ENCODE measurements at regions not wholly inside any gene's neighbourhood (a gene's known extent, or its start where the extent isn't known, plus 50 kb on each side); places are given as distances from the start of the nearest gene placed in this dataset.
"Not testable (repeated sequence)": the region's sequence is repeated elsewhere in the genome, so short reads cannot be mapped to it uniquely, and the experiment has no call there.

DNA sequence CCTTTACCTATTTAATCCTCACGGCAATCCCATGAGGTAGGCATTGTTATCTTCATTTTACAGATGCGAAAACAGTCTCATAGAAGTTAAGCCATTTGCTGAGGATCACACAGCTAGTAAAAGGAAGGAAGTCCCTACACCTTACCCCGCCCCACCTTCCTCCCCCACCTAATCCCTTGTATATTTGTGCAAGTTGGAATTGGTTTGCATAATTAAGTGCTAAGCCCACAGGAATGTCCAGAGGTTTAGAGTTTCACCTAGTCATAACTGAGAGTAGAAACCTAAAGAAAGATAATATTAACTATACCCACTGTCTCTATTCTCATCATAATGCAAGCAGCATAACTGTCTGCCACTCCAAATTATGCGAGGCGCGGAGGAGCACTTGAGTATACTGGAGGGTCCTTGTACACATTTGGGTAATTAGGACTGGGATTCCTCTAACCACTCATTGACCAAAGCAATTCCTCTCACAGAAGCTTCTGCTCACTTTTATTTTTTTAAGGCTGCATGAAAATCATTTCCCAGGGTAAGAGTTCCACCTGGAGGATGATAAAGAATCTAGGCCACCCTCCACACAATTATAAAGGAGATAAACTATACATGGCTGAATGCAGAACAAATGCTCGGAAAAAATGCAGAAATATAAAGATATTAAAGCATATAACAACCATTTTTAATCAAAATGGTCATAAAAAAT lies 199.9 kb downstream of the FAM181B start:
- no peak for DNase-seq

DNA sequence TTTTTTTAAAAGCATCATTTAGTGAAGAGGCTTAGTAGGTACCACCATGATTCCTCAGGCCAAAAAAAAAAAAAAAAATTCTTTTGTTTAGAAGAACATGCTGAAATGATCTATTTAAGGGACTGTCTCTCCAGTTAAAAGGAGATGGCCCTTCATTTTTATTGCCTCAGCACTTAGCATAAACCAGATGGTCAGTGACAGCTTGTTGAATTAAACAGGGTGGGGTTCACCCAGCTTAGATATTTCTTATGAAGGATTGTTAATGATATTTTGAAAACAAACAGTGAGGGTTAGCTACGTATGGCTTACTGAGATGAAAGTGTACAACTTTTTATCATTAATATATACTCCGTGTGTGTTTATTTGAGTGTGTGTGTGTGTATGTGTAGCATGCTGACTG lies 203.7 kb downstream of the FAM181B start:
- DNase-seq, result no peak

DNA sequence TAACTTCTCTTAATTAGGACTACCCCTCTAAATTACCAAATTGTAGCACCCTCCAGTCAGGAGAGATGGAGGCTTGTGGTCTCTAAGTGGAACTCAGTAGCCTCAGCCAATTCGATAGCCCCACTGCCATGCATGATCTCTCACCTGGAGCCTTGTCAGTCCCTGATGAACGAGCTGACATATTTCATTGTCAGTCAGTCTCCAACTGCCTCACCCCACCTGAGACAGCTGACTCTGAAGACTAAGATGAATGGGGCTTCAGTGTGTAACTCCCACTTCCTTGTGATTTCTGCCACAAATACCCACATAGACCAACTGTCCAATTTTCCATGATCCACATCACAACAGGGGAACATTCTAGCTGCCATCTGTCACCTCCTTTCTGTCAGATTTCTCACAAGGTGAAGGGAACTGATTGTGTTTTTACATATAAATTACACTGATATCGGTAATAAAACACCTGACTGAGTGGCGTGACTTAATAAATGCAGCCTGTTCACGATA lies 206.5 kb downstream of the FAM181B start:
- no peak for DNase-seq

DNA sequence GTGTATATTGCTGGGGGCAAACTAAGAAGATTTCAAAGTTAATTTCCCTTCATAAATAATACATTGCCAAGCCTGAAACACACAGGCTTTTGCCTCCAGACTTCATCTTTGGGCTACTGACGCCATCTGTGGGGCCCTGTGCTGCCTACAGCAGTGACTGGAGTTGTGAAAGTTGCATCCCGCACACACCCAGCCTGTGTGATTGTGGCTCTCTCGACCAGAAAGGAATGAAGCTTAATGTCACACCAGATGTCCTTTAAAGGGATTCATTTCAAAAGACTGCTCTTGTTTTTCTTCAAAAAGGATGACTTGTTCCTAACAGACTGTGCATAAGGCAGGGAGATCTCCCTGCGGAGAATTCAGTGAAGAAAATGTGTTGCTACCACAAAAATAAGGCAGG lies 210.5 kb downstream of the FAM181B start:
- no peak for DNase-seq

DNA sequence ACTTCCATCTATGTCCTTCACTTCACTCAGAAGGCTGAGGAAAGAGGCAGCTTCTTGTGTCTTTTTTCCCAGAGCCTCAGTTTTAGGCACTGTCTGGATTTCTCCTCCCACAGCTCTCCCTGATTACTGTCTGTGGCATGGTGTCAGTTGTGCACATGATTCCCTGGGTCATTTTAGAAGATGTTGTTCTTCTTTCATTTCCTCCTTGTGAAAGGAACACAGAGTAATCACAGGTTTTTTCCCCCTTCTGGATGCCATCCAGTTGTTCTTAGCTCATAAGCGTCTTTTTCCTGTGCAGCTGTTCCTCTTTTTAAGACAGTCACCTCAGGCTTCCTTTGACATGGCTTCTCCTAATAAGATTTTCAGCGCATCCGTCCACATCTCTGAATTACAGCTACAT lies 212.2 kb downstream of the FAM181B start:
- no peak for DNase-seq

DNA sequence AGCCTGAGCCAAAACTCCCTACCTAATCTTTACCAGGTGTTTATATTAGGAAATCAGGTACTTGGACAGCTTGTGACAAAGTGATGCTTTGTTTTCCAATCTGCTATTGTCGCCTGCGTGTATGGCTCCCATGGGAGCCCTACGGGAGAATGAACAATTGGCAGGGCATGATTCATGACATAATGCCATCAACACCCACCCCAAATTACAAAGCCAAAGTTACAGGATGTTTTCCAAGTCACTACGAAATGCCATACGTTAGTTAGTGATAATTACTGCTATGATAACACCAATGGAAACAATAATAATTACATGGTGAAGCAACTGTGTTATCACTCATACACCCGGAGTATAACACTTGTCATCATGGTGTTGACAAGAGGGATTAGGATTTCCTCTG lies 226.4 kb downstream of the FAM181B start:
- no peak for DNase-seq

DNA sequence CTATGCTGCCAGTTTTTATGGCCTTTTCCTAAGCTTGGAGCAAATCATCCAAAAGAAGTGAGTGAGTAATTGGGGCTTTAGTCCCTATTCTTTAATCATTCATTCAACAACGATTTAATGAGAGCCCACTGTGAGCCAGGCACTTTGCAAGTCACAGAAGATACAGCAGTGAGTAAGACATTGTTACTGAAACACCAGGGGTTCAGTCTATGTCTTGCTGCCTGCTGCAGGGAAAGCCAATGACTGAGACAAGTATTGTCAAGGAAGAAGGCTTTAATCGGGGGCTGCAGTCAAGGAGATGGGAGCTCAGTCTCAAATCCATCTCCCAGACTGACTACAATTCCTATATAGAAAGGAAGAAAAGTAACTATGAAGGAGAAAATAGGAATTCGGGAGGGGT lies 228.3 kb downstream of the FAM181B start:
- no peak for DNase-seq

DNA sequence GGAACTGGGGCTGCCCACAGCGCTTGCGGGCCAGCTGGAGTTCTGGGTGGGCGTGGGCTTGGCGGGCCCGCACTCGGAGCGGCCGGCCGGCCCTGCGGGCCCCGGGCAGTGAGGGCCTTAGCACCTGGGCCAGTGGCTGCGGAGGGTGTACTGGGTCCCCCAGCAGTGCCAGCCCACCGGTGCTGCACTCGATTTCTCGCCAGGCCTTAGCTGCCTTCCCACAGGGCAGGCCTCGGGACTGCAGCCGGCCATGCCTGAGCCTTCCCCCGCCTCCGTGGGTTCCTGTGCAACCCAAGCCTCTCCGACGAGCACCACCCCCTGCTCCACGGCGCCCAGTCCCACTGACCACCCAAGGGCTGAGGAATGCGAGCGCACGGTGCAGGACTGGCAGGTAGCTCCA lies 232.5 kb downstream of the FAM181B start:
- DNase-seq, result not testable (repeated sequence)

DNA sequence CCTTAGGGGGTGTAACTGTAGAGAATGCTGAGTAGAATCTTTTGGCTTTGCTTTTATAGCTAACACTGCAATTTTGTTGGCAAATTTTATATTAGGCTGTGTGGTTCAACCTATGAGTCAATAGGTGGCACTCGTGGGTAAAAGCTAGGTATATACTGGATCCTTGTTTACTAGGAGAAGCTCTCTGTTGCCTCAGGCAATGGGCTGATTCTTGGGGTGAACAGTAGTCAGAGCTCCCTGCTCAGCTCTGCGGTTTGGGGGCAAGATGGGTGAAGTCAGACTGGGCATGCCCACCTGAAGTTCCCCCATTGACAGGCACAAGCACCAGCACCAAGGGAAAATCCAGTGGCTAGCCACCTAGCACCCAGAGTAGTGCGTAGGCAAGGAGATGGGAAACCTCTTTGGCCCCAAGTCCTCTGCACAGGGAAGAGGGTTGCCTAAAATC lies 238.7 kb downstream of the FAM181B start:
- DNase-seq, result no peak

DNA sequence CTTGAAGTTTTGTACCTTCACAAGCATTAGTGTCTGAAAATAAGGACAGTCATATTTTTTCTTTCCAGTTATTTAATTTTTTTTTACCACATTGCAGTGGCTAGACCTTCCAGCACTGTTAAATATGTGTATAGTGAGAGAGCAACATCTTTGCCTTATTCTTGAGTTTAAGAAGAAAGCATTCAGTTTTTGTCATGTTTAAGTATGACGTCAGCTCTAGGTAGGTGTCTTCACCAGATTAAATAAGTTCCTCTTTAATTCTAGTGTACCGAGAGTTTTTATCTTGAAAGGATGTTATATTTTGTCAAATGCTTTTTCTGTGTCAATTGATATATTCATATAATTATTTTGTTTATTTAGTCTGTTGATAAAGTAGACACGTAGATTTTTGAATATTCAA lies 258.8 kb downstream of the FAM181B start:
- DNase-seq, result no peak

DNA sequence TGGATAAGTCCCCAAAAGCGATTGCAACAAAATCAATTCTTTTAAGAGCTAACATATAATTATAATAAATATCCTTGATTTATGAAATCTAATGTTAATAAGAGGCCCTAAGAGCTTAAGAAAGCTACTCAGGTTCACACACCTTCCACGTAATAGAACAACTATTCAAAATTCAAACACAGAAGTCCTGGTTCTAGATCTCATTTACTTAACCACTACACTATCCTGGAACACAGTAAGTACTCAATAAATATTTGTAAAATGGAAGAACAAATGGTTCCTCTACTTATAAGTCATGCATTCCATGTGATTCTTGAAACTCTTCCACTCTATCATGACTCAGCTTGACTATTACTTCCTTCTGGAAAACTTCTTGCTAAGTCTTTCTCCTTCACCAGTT lies 268.2 kb downstream of the FAM181B start:
- no peak for DNase-seq

DNA sequence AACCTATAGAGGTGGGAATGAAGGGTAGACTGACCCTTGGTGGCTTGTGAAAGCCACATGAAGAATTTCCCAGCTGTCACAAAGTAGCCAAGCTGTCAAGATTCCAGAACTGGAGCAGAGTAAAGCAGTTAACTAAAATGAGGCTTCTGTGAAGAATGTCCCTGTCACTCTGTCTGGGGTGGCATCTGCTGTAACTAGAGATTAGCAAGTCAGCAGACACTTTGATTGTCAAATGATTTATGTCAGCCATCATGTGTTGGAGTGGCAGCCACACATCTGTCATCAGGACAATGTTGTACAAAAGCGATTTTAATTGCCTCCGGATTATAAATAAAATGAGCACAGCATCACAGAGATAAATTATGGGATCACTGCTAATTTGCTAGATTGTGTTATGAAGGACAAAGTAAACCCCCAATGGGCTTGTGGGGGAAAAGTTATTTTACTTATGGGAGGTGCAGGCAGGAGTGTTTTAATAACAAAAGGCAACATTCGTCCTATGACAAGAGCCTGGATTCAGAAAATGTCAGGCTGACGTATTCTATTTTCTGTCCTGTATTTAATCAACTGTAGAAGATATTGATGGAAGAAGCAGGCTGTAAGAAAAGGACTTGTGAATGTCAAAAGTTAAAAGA lies 270.9 kb downstream of the FAM181B start:
- DNase-seq, result no peak

DNA sequence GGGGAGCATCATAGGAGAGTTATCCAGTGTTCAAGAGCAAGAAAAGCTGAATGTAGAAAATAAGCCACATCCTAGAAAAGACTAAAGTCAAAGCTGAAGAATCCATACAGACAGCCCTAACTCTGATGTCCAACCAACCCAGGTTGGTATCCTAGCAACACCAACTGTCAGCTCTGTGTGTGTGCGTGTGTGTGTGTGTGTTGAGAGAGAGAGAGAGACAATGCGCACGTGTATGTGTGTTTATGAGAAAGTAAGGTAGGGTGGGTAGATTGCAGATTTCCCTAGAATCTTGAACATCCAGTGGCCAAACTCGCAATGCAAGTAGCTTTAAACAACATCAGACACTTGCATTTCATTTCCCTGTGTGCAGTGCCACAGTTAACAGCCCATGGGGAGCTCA lies 274.9 kb downstream of the FAM181B start:
- no peak for DNase-seq

DNA sequence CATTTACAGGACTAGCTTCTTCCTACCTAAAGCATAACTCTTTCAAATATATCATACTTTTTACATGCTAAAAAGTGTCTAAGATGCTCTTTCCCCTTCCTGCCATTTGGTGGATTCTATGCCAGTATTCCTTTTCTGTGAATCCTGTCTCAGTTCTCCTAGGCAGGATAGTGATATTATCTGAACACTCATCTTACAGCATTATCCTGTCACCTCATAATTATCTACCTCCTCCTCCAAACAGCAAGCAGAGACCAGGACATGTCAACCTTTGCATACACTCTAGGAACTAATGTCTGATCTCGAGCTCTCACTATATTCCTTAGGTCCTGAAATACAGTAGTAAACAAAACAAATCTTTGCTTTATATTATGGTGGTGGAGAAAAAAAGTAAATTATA lies 275.5 kb downstream of the FAM181B start:
- DNase-seq, result no peak

DNA sequence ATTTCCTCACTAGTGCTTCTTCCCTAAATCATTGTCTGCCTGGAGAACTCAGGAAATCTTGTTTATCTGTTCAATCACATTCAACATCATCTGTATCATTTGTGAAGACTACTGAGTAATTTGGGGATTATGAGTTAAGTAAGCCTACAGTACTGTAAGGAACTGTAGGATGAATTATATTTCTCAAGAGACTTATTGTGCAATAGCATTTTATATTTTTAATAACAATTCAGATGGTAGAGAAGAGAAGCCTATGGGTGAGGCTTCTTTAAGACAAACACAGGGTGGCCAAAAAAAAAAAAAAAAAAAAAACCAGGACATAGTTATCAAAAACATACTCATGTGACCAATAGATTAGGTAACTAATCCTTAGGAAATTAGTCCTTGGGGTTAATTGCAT lies 282.7 kb downstream of the FAM181B start:
- DNase-seq, result no peak

DNA sequence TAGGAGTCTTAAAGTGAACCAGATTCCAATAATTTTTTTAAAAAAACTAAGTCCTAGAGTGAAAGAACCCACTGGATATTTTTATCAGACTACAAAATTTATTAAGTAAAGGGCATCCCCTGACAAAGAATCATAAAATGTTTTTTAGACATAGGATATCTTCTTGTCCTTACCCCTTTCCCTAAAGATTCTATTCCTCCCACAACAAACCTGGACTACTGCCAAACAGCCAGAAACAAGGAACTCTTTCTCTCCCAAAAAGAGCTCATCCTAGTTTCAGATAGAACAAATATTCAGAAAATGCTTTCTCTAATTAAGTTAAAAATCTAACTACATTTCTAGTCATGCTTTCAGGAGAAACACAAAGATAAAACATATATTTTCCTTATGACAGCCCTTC lies 327.1 kb downstream of the FAM181B start:
- DNase-seq, result no peak

DNA sequence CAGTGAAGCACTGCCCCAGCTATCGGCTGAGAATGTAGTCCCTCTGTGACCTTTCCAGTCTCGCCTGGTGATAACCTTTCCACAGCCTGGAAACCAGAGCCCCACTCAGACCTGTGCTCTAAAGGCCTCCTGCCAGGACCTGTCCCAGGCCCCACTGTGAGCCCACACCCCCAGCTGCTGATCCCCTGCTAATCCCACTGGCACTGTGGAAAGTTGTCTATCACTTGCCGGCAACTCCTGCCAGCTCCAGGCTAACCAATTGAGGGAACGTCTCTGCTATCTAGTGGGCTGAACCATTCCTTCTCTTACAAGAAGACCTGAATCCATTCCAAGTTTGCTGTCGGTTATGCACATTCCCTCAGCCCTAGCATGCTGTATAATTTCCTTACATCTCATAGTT lies 328.2 kb downstream of the FAM181B start:
- DNase-seq, result no peak

DNA sequence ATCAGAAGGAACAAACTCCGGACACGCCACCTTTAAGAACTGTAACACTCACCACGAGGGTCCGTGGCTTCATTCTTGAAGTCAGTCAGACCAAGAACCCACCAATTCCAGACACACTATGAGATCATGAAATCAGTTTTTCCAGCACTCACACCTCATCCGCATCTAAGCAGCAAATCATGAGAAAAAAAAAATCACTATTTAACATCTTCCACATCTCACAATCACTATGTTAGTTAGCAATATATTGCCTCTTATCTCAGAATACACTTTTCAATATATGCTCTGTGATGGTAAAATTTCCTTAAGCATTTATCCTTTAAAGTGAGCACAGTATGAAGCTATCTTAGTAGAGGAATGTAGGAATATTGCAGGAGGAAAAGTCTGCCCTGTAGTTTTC lies 328.7 kb downstream of the FAM181B start:
- no peak for DNase-seq

DNA sequence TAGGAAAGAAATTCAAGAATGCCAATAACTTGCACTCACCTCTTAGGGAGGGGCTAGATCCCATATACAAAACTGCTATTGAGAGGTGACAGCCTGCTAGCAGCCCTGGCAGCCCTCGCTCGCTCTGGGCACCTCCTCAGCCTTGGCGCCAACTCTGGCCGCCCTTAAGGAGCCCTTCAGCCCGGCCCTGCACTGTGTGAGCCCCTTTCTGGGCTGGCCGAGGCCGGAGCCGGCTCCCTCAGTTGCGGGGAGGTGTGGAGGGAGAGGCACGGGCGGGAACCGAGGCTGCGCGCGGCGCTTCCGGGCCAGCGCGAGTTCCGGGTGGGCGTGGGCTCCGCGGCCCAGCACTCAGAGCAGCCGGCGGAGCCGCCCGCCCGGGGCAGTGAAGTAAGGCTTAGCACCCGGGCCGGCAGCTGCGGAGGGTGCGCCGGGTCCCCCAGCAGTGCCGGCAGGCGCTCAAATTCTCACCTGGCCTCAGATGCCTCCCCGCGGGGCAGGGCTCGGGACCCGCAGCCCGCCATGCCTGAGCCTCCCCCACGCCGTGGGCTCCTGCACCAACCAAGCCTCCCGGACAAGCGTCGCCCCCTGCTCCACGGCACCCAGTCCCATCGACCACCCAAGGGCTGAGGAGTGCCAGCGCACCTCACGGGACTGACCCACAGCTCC lies 329.9 kb downstream of the FAM181B start:
- no peak for DNase-seq

DNA sequence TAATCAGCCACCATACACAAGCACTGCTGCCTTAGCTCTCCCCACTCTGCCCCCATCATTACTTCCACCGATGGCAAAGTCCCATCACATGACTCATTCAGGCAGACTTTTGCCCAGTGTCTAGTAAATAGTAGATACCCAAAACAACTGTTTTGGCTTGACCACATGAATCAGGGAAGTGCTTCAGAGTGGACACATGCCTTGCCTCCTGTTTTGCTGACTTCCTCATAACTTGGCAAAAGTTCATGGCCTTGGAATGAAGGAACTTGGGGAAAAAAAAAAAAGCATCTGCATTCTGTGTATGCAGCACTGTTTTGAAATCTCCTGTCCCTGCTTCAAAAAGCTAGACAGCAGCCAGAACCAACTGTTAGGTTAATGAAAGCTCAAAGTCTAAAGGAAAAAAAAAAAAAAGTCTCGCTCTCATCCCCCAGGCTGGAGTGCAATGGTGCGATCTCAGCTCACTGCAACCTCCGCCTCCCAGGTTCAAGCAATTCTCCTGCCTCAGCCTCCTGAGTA lies 335.3 kb downstream of the FAM181B start:
- no peak for DNase-seq

DNA sequence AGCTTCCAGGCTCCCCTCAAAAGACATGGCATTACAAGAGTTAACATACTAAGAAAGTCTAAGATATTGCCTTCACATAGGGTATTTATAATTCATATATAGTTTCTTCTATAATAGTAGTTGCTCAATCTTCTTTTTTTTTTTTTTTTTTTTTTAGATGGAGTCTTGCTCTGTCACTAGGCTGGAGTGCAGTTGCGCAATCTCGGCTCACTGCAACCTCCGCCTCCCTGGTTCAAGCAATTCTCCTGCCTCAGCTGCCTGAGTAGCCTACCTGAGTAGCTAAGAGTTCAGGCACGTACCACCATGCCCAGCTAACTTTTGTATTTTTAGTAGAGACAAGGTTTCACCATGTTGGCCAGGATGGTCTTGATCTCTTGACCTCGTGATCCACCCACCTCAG lies 337.0 kb downstream of the FAM181B start:
- not testable (repeated sequence) for DNase-seq

DNA sequence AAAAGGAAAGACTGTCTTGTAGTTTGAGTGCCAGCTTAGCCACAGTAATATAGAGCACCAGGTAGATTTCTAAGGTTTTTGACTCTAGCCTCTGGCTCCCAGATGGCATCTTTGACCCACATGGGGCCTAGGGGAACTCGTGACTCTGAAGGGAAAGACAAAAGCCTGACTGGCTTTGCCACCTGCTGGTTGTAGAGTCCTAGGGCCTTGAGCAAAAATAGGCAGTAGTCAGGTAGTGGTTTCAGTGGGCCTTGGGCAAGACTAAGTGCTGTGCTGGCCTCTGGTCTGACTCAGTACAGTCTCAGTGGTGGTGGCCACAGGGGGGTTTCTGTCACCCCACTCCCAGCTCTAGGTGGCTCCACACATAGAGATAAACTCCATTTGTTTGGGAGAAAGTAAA lies 349.4 kb downstream of the FAM181B start:
- DNase-seq, result no peak

DNA sequence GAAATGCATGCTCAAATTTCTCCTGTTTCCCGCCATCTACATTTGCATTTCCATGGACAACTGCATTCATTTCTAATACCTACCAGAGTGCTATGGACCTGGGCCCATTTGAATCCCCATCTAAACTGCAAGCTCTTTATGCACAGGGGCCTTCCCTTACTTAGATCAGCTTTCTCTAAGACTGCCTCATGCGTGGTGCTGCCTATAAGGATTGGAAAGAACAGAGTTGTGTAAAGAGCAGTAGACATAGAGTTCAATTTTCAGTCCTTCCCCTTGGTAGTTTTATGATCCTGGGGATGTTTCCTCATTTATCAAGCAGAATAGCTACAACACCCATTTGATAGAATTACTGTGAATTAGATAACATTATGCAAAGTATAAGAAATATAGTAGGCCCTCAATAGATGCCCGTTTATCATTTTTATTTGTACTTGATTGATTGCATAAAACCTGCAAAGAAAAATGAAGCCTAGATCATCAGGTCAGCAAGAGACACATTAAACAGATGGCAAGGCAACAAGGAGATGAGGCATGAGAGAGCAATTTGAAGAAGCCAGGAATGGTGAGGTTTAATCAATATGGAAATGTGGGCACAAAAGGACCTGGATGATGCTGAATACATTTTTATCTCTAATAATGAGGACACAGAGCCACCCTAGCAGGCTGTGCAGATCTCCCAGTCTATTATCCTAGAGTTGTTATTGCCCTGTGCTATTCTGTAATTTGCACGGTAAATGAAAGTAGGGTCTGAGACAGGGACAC lies 359.7 kb downstream of the FAM181B start:
- DNase-seq, result no peak
